M059J (cell line): ENCODE measurements at regions not wholly inside any gene's neighbourhood (a gene's known extent, or its start where the extent isn't known, plus 50 kb on each side); places are given as distances from the start of the nearest gene placed in this dataset.

Experiments used
- DNase-seq: peaks from one replicate; pipeline ENCODE4 v3.0.0-alpha.2; 2012; ENCODE audit warnings: low read depth

DNA sequence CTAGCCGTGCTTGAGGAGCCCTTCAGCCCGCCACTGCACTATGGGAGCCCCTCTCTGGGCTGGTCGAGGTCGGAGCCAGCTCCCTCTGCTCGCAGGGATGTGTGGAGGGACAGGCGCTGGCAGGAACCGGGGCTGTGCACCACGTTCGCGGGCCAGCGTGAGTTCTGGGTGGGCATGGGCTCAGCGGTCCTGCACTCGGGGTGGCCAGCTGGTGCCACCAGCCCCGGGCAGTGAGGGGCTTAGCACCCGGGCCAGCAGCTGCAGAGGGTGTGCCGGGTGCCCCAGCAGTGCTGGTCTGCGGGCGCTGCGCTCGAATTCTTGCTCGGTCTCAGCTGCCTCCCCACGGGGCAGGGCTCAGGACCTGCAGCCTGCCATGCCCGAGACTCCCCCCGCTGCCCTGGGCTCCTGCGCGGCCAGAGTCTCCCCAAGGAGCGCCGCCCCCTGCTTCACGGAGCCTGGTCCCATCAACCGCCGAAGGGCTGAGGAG is 90.8 kb upstream of the NRG3 start:
- no peak for DNase-seq

DNA sequence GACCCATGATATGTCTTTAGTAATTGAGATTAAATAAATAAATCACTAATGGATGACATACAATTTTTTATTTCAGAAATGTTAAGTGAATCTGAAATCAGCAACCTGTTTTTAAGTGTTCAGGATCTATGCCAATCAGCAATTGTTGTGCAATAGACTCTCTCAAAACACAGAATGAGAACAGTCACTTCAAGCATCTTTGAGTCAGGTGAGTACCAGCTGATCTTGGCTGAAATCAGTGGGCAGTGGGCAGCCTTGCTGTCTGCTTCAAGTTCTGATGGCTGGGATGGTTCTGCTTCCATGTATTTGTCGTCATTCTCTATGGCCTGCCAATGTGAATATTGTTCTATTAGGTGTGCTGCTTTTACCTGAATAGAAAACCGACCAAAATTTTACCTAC is 82.3 kb upstream of the NRG3 start:
- no peak for DNase-seq

DNA sequence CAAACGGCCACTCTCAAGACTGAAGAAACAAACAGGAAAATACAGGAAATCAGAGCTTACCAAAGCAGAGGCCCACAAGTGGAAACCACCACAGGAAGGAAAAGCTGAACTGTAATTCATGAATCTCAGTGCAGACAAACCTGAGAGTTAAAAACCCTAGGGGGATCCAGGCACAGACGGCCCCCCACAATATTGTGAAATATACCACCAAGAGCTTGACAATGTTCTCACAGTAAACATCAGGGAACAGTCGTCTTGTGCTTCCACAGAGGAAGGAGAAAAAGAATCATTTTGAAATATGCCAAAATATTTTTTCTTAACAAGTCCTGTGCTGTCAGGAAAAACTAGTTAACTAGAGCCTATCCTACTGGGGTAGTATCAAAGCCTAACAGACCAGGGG is 68.2 kb upstream of the NRG3 start:
- no peak for DNase-seq

DNA sequence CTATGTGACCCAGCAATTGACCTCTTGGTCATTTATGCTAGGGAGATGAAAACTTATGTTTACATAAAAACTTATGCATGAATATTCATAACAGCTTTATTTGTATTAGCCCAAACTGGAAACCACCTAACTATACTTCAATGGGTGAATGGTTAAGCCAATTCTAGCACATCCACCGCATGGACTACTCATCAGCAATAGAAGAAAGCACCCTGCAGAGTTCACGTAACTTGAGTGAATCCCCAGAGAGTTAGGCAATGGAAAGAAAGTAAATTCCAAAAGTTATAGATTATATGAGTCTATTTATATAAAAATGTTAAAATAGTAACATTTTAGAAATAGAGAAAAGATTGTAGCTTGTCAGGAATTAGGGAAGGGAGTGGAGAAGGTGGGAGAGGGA is 60.2 kb upstream of the NRG3 start:
- no peak for DNase-seq

DNA sequence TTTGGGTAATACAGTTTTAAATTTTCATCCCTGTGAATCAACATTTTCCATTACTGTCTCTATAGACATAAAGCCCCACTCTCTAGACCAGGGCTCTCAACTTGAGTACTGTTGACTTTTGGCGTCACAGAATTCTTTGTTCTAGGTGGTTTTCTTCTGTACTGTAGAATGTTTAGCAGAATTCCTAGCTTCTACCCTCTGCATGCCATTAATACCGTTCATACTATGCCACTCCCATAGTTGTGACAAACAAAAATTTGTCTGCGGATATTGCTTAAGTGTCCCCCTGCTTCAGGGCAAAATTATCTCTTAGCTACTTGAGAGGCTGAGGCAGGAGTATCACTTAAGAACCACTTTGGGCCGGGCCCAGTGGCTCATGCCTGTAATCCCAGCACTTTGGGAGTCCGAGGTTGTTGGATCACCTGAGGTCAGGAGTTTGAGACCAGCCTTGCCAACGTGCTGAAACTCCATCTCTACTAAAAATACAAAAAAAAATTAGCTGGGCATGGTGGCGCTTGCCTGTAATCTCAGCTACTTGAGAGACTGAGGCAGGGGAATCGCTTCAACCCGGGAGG is 57.3 kb upstream of the NRG3 start:
- DNase-seq, result no peak

DNA sequence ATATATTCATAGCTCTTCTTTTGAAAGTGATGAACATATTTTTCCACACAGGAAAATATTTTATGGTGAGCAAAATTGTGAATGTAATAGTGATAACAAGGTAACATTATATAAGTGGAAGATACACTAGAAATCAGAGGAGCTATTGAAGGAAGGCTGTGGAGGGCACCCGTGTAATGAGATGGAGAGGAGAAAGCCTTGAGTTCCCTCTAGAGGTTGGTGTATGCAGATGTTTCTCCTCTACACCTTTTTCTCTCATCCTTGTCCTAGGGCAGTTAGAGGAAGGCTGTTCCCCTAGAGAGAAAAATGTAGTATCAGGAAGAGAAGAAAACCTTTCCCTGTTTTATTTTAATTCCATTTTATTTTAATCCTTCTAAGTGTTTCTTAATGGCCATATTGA is 54.6 kb upstream of the NRG3 start:
- DNase-seq, result no peak
